PC-3 (cell line): ENCODE measurements at regions not wholly inside any gene's neighbourhood (a gene's known extent, or its start where the extent isn't known, plus 50 kb on each side); places are given as distances from the start of the nearest gene placed in this dataset.
A peak's percentile ranks its signal among the peaks of the same experiment; 100 is the strongest.

Experiments
- ATAC-seq: fragments of 200-7000 bp; cut with Tn5 transposase; 2 replicates; pipeline ENCODE4 v1.9.1; 2020; ENCODE audit warnings: mild to moderate bottlenecking, moderate library complexity
- BruUV-seq: library from RNA; stranded (reverse); fragments of 400-500 nt; replicated peaks from 2 replicates; lab custom pipeline; 2021; lab: Mats Ljungman, UMichigan
- CTCF ChIA-PET: fragments of 300-600 bp; sonication (Branson Sonifier 250); formaldehyde crosslinking; loops from one replicate; lab custom pipeline; 2022; ENCODE audit warnings: antibody characterized with exemption; lab: Charles Lee
- POLR2A ChIA-PET: fragments of 300-600 bp; sonication (Branson Sonifier 250); formaldehyde crosslinking; loops from one replicate; lab custom pipeline; 2022; ENCODE audit warnings: antibody characterized with exemption; ENCODE audit not compliant: unreplicated experiment; lab: Charles Lee
- DNase-seq: peaks from one replicate; pipeline ENCODE4 v3.0.0-alpha.2; 2015
- H2AFZ ChIP-seq: fragments of 300-600 bp; sonication (generic); 2 replicates; pipeline ENCODE4 v1.6.0; 2016; ENCODE audit warnings: antibody characterized with exemption, low read length
- H3F3A ChIP-seq: fragments of 300-600 bp; sonication (generic); one replicate; pipeline ENCODE4 v1.6.0; 2017; ENCODE audit warnings: antibody characterized with exemption, low read length, control low read depth, mild to moderate bottlenecking; ENCODE audit not compliant: unreplicated experiment
- H3K27ac ChIP-seq: fragments of 300-600 bp; sonication (generic); 2 replicates; pipeline ENCODE4 v1.5.1; 2016; ENCODE audit warnings: mild to moderate bottlenecking, low read length
- H3K27me3 ChIP-seq: fragments of 300-600 bp; sonication (generic); 2 replicates; pipeline ENCODE4 v1.6.1; 2016; ENCODE audit warnings: low read length, mixed read lengths
- H3K36me3 ChIP-seq: fragments of 300-600 bp; sonication (generic); 2 replicates; pipeline ENCODE4 v1.6.1; 2016; ENCODE audit warnings: low read depth, mixed run types, low read length, mixed read lengths
- H3K4me1 ChIP-seq: fragments of 300-600 bp; sonication (generic); 2 replicates; pipeline ENCODE4 v1.5.1; 2016; ENCODE audit warnings: low read length; ENCODE audit not compliant: insufficient read depth
- H3K4me2 ChIP-seq: fragments of 300-600 bp; sonication (generic); 2 replicates; pipeline ENCODE4 v1.6.0; 2016; ENCODE audit warnings: low read length
- H3K4me3 ChIP-seq: fragments of 300-600 bp; sonication (generic); 2 replicates; pipeline ENCODE4 v1.5.1; 2016; ENCODE audit warnings: mild to moderate bottlenecking, low read length, mixed read lengths
- H3K79me2 ChIP-seq: fragments of 300-600 bp; sonication (generic); 2 replicates; pipeline ENCODE4 v1.6.1; 2017; ENCODE audit warnings: low read length, mixed read lengths
- H3K9ac ChIP-seq: fragments of 300-600 bp; sonication (generic); 2 replicates; pipeline ENCODE4 v1.6.0; 2016; ENCODE audit warnings: mild to moderate bottlenecking, low read length
- H3K9me2 ChIP-seq: fragments of 300-600 bp; sonication (generic); replicated peaks from 2 replicates; pipeline ENCODE4 v1.6.1; 2016; ENCODE audit warnings: mixed run types, low read length, mixed read lengths
- H3K9me3 ChIP-seq: fragments of 300-600 bp; sonication (generic); 2 replicates; pipeline ENCODE4 v1.6.1; 2016; ENCODE audit warnings: low read length, mixed read lengths
- H4K20me1 ChIP-seq: fragments of 300-600 bp; sonication (generic); 2 replicates; pipeline ENCODE4 v1.6.1; 2016; ENCODE audit warnings: low read length, mixed read lengths
- CTCF ChIP-seq: fragments of 300-600 bp; sonication (generic); conservative IDR thresholded peaks from 2 replicates; pipeline ENCODE4 v1.5.1; 2017; ENCODE audit warnings: antibody characterized with exemption, low read depth, mild to moderate bottlenecking, low read length
- EZH2 ChIP-seq: fragments of 300-600 bp; sonication (generic); IDR thresholded peaks from one replicate; pipeline ENCODE4 v1.6.1; 2017; ENCODE audit warnings: antibody characterized with exemption, mild to moderate bottlenecking, low read length; ENCODE audit not compliant: unreplicated experiment
- EZH2phosphoT487 ChIP-seq: fragments of 300-600 bp; sonication (generic); IDR thresholded peaks from 2 replicates; pipeline ENCODE4 v1.6.1; 2018; ENCODE audit warnings: mild to moderate bottlenecking, antibody characterized with exemption, low read length, borderline replicate concordance
- intact Hi-C: fragments of 100-400 bp; cut with micrococcal nuclease; formaldehyde crosslinking; loops from 2 replicates; pipeline ENCODE4 v1.9.0; 2023

GRCh38 chr5:112472614-112473013, 53.5 kb upstream of the EPB41L4A start:
- Histone ChIP-seq H3K36me3 (no peaks in the 10 kb centered on the region), H3K9ac (no peak overlapping the region), H3K27me3 (peaks cover 39% of the 10 kb centered on the region), H3K9me2 (no peaks in the 10 kb centered on the region), H3K79me2 (no peaks in the 10 kb centered on the region), H3K27ac (no peak overlapping the region), H4K20me1 (no peaks in the 10 kb centered on the region), H3K4me2 (no peak overlapping the region), H3K4me1 (peaks cover 7% of the 10 kb centered on the region), H2AFZ (no peak overlapping the region), H3K9me3 (no peaks in the 10 kb centered on the region), H3F3A (no peaks in the 10 kb centered on the region), H3K4me3 (no peak overlapping the region)
- ChIA-PET CTCF (no interaction called here), POLR2A (no interaction called here)
- ATAC-seq (no peak), DNase-seq (no peak)
- no TSS peak for BruUV-seq
- intact Hi-C loops: no loop called here
- TF ChIP-seq CTCF: no peak
- TF ChIP-seq EZH2: no peak
- TF ChIP-seq EZH2phosphoT487: no peak

- ChIA-PET POLR2A (no interaction called here), CTCF (no interaction called here)
- Histone ChIP-seq H3F3A (no peaks in the 10 kb centered on the region), H3K9me3 (no peaks in the 10 kb centered on the region), H3K9me2 (no peaks in the 10 kb centered on the region), H3K79me2 (no peaks in the 10 kb centered on the region), H3K9ac (no peak overlapping the region), H3K4me2 (no peak overlapping the region), H2AFZ (no peak overlapping the region), H3K4me1 (peaks cover 7% of the 10 kb centered on the region), H3K27ac (no peak overlapping the region), H4K20me1 (no peaks in the 10 kb centered on the region), H3K36me3 (no peaks in the 10 kb centered on the region), H3K27me3 (peaks cover 38% of the 10 kb centered on the region), H3K4me3 (no peak overlapping the region)
- no peak for ATAC-seq
- no peak for DNase-seq
- no peak for TF ChIP-seq CTCF
- no peak for TF ChIP-seq EZH2
- no peak for TF ChIP-seq EZH2phosphoT487
- intact Hi-C loops: no loop called here
- BruUV-seq: no TSS peak
These were observed 54.9 kb upstream of the EPB41L4A start for GRCh38 chr5:112473989-112474388.

GRCh38 chr5:112475747-112476365, 56.8 kb upstream of the EPB41L4A start:
- Histone ChIP-seq H3K9me3 (no peaks in the 10 kb centered on the region), H3K4me1 (peaks cover 14% of the 10 kb centered on the region), H3F3A (no peaks in the 10 kb centered on the region), H3K36me3 (no peaks in the 10 kb centered on the region), H4K20me1 (no peaks in the 10 kb centered on the region), H3K27me3 (peaks cover 31% of the 10 kb centered on the region), H3K4me3 (no peak overlapping the region), H3K4me2 (no peak overlapping the region), H3K9me2 (no peaks in the 10 kb centered on the region), H3K9ac (no peak overlapping the region), H3K27ac (no peak overlapping the region), H3K79me2 (no peaks in the 10 kb centered on the region), H2AFZ (no peak overlapping the region)
- DNase-seq (peak; percentile 48), ATAC-seq (no peak)
- TF ChIP-seq CTCF (no peak), EZH2 (no peak), EZH2phosphoT487 (no peak)
- no TSS peak for BruUV-seq
- CTCF ChIA-PET: no interaction called here
- intact Hi-C loops: no loop called here
- POLR2A ChIA-PET: no interaction called here
